SK-N-SH treated with all-trans-retinoic acid at 6 μM for 48 hours (cell line): ENCODE measurements at regions not wholly inside any gene's neighbourhood (a gene's known extent, or its start where the extent isn't known, plus 50 kb on each side); places are given as distances from the start of the nearest gene placed in this dataset.

Experiments used
- ARNTL ChIP-seq: fragments of 450-650 bp; formaldehyde crosslinking; IDR thresholded peaks from 2 replicates; pipeline ENCODE4 v1.5.0; 2020; ENCODE audit warnings: low read depth, mild to moderate bottlenecking, moderate library complexity, borderline replicate concordance
- ESRRG ChIP-seq: fragments of 250-450 bp; sonication (Bioruptor Pico); IDR thresholded peaks from 2 replicates; pipeline ENCODE4 v1.6.1; 2021; ENCODE audit warnings: mild to moderate bottlenecking
- GLIS3 ChIP-seq: fragments of 250-450 bp; sonication (Bioruptor Pico); IDR thresholded peaks from 2 replicates; pipeline ENCODE4 v1.5.0; 2020; ENCODE audit warnings: mild to moderate bottlenecking, moderate library complexity
- PATZ1 ChIP-seq: fragments of 250-450 bp; sonication (Bioruptor Pico); IDR thresholded peaks from 2 replicates; pipeline ENCODE4 v1.8.0; 2020; ENCODE audit warnings: mild to moderate bottlenecking, moderate library complexity, borderline replicate concordance
- RARB ChIP-seq: fragments of 250-450 bp; sonication (Bioruptor Pico); IDR thresholded peaks from 2 replicates; pipeline ENCODE4 v1.8.0; 2021; ENCODE audit warnings: mild to moderate bottlenecking, moderate library complexity
- TCF4 ChIP-seq: fragments of 250-450 bp; sonication (Bioruptor Pico); IDR thresholded peaks from 2 replicates; pipeline ENCODE4 v1.8.0; 2021; ENCODE audit warnings: mild to moderate bottlenecking, moderate library complexity, borderline replicate concordance
- TSHZ2 ChIP-seq: fragments of 250-450 bp; sonication (Bioruptor Pico); IDR thresholded peaks from 2 replicates; pipeline ENCODE4 v1.5.0; 2020; ENCODE audit warnings: mild to moderate bottlenecking, moderate library complexity
- ZFP3 ChIP-seq: fragments of 250-450 bp; sonication (Bioruptor Pico); IDR thresholded peaks from 2 replicates; pipeline ENCODE4 v1.5.0; 2020; ENCODE audit warnings: mild to moderate bottlenecking, moderate library complexity
- ZFP30 ChIP-seq: fragments of 450-650 bp; formaldehyde crosslinking; IDR thresholded peaks from 2 replicates; pipeline ENCODE4 v1.5.0; 2022; ENCODE audit warnings: mild to moderate bottlenecking, moderate library complexity

GRCh38 chr6:65771946-65772345, 64.9 kb upstream of the EYS start:
- TF ChIP-seq TSHZ2 (CRISPR knock-in tag) (no peak), TCF4 (CRISPR knock-in tag) (no peak), RARB (CRISPR knock-in tag) (no peak), ZFP30 (CRISPR knock-in tag) (no peak), ARNTL (CRISPR knock-in tag) (no peak), GLIS3 (CRISPR knock-in tag) (no peak), ESRRG (CRISPR knock-in tag) (no peak), PATZ1 (CRISPR knock-in tag) (no peak), ZFP3 (no peak)
